HepG2 (cell line): ENCODE measurements at regions not wholly inside any gene's neighbourhood (a gene's known extent, or its start where the extent isn't known, plus 50 kb on each side); places are given as distances from the start of the nearest gene placed in this dataset.

ENCODE experiments used
- ATAC-seq: fragments of 200-7000 bp; cut with Tn5 transposase; 3 replicates; pipeline ENCODE4 v1.9.1; 2020; ENCODE audit warnings: mild to moderate bottlenecking, moderate library complexity
- BruUV-seq: library from RNA; stranded (reverse); fragments of 400-500 nt; replicated peaks from 2 replicates; lab custom pipeline; 2021; lab: Mats Ljungman, UMichigan
- CTCF ChIA-PET: fragments of 300-600 bp; formaldehyde crosslinking; extraction: SDS; loops from one replicate; lab custom pipeline; 2021; ENCODE audit warnings: low total read pairs, inconsistent platforms, low intra/inter-chr PET ratio; lab: Yijun Ruan, JAX
- POLR2A ChIA-PET: fragments of 350-600 bp; sonication (Branson Sonifier 250); formaldehyde crosslinking; loops from one replicate; lab custom pipeline; 2020; ENCODE audit warnings: antibody characterized with exemption, inconsistent platforms; lab: Yijun Ruan, JAX
- DNase-seq: peaks from one replicate; pipeline ENCODE4 v3.0.0-alpha.2; 2015; ENCODE audit warnings: low spot score
- FAIRE-seq: peaks from 3 replicates; lab custom pipeline; 2011; peaks lifted over from hg19 to GRCh38; lab: Jason Lieb, UNC
- H2AFZ ChIP-seq: one replicate; pipeline ENCODE4 v1.6.1; 2011; ENCODE audit warnings: low read length, inconsistent platforms
- H3K27ac ChIP-seq: fragments of 300-600 bp; 3 replicates; pipeline ENCODE4 v1.8.0; 2011; ENCODE audit warnings: mixed run types, mild to moderate bottlenecking, mixed read lengths, low read length, inconsistent platforms; ENCODE audit not compliant: insufficient read depth; ENCODE audit errors: extremely low read length
- H3K27me3 ChIP-seq, 2 experiments: fragments of 200-600 bp in 1 of 2; 2 replicates in 1 of 2; 3 replicates in 1 of 2; pipeline versions ENCODE4 v1.6.0 to v1.8.0; 2011; ENCODE audit warnings: low read length in 2 of 2, mild to moderate bottlenecking in 2 of 2, moderate library complexity in 2 of 2, inconsistent platforms in 1 of 2; ENCODE audit not compliant: insufficient read depth in 2 of 2, control insufficient read depth in 1 of 2
- H3K36me3 ChIP-seq, 2 experiments: fragments of 200-600 bp in 1 of 2; replicated peaks in 1 of 2; 2 replicates in 1 of 2; 3 replicates in 1 of 2; pipeline versions ENCODE4 v1.5.1 to v1.8.0; 2011; ENCODE audit warnings: low read length in 2 of 2, inconsistent platforms in 1 of 2; ENCODE audit not compliant: insufficient read depth in 2 of 2, control insufficient read depth in 1 of 2
- H3K4me1 ChIP-seq: 2 replicates; pipeline ENCODE4 v1.5.1; 2012; ENCODE audit warnings: low read length, inconsistent platforms; ENCODE audit not compliant: insufficient read depth
- H3K4me2 ChIP-seq: 2 replicates; pipeline ENCODE4 v1.6.0; 2011; ENCODE audit warnings: low read depth, low read length, inconsistent platforms
- H3K4me3 ChIP-seq, 3 experiments: fragments of 200-600 bp in 1 of 3; sonication (generic), shearing (Covaris generic) in 1 of 3; replicated peaks in 1 of 3; 2 replicates each; pipeline ENCODE4 v1.5.1; 2011 to 2016; ENCODE audit warnings: low read length in 3 of 3, inconsistent platforms in 2 of 3, low read depth in 2 of 3, mild to moderate bottlenecking in 2 of 3, control low read depth in 1 of 3, mixed read lengths in 1 of 3; ENCODE audit not compliant: insufficient read depth in 1 of 3
- H3K79me2 ChIP-seq: one replicate; pipeline ENCODE4 v1.6.1; 2011; ENCODE audit warnings: low read length, inconsistent platforms; ENCODE audit not compliant: insufficient read depth
- H3K9ac ChIP-seq: 2 replicates; pipeline ENCODE4 v1.6.0; 2011; ENCODE audit warnings: mild to moderate bottlenecking, low read depth, low read length, inconsistent platforms; ENCODE audit not compliant: insufficient read depth
- H3K9me3 ChIP-seq: 2 replicates; pipeline ENCODE4 v1.5.1; 2012; ENCODE audit warnings: mild to moderate bottlenecking, low read length
- H4K20me1 ChIP-seq: 2 replicates; pipeline ENCODE4 v1.6.0; 2011; ENCODE audit warnings: inconsistent platforms, mild to moderate bottlenecking, low read length, moderate library complexity; ENCODE audit not compliant: insufficient read depth
- CAMTA2 ChIP-seq: sonication (generic); formaldehyde crosslinking; IDR thresholded peaks from 2 replicates; pipeline ENCODE4 v1.4.0; 2020; ENCODE audit warnings: mild to moderate bottlenecking, missing genetic modification reagents, borderline replicate concordance
- CHD2 ChIP-seq: IDR thresholded peaks from 2 replicates; pipeline ENCODE4 v1.6.1; 2011; ENCODE audit warnings: low read depth, low read length, improper control_type of control experiment
- NR3C1 ChIP-seq: sonication (generic); formaldehyde crosslinking; IDR thresholded peaks from 2 replicates; pipeline ENCODE4 v1.4.0; 2020; ENCODE audit warnings: missing genetic modification reagents
- SMAD3 ChIP-seq: sonication (generic); formaldehyde crosslinking; IDR thresholded peaks from 2 replicates; pipeline ENCODE4 v1.4.0; 2020; ENCODE audit warnings: missing genetic modification reagents
- STAT5B ChIP-seq: sonication (generic); formaldehyde crosslinking; IDR thresholded peaks from 2 replicates; pipeline ENCODE4 v1.4.0; 2020; ENCODE audit warnings: missing genetic modification reagents
- TGIF2 ChIP-seq: IDR thresholded peaks from 2 replicates; pipeline ENCODE4 v1.6.1; 2016; ENCODE audit warnings: control low read depth, missing compliant biosample characterization
- ZNF546 ChIP-seq: sonication (generic); formaldehyde crosslinking; conservative IDR thresholded peaks from 2 replicates; pipeline ENCODE4 v1.8.1; 2023; ENCODE audit warnings: mild to moderate bottlenecking, missing genetic modification reagents
- ZNF749 ChIP-seq: sonication (generic); formaldehyde crosslinking; IDR thresholded peaks from 2 replicates; pipeline ENCODE4 v1.8.0; 2022; ENCODE audit warnings: mild to moderate bottlenecking, missing genetic modification reagents, moderate library complexity, borderline replicate concordance
- ZNF768 ChIP-seq: sonication (generic); formaldehyde crosslinking; IDR thresholded peaks from 2 replicates; pipeline ENCODE4 v1.4.0; 2020; ENCODE audit warnings: missing genetic modification reagents
- ZNF792 ChIP-seq: IDR thresholded peaks from 2 replicates; pipeline ENCODE4 v1.6.1; 2016
- WGBS: methylation state at CpG from one replicate; pipeline ENCODE4 v1.1.6; 2017; ENCODE audit warnings: low lambda C conversion rate; 5-methylcytosine and 5-hydroxymethylcytosine counted together
- in situ Hi-C: cut with HindIII; loops from 2 replicates; pipeline ENCODE4 v1.10.0; 2017; ENCODE audit warnings: low pct_unique_long_range_greater_than_20kb; ENCODE audit not compliant: extremely low pct_ligation_motif_present
- intact Hi-C: fragments of 100-400 bp; cut with micrococcal nuclease; formaldehyde crosslinking; loops from one replicate; pipeline ENCODE4 v1.10.0; 2022; ENCODE audit not compliant: unreplicated experiment
- TF ChIP-seq, protein P1 (sequence below): sonication (generic); formaldehyde crosslinking; IDR thresholded peaks from one replicate; pipeline ENCODE4 v1.5.1; 2020; ENCODE audit warnings: mild to moderate bottlenecking, missing genetic modification reagents; ENCODE audit errors: not compliant biosample characterization
- TF ChIP-seq, protein P2 (sequence below): sonication (generic); formaldehyde crosslinking; IDR thresholded peaks from 2 replicates; pipeline ENCODE4 v1.5.1; 2020; ENCODE audit warnings: mild to moderate bottlenecking, moderate library complexity, missing genetic modification reagents

DNA sequence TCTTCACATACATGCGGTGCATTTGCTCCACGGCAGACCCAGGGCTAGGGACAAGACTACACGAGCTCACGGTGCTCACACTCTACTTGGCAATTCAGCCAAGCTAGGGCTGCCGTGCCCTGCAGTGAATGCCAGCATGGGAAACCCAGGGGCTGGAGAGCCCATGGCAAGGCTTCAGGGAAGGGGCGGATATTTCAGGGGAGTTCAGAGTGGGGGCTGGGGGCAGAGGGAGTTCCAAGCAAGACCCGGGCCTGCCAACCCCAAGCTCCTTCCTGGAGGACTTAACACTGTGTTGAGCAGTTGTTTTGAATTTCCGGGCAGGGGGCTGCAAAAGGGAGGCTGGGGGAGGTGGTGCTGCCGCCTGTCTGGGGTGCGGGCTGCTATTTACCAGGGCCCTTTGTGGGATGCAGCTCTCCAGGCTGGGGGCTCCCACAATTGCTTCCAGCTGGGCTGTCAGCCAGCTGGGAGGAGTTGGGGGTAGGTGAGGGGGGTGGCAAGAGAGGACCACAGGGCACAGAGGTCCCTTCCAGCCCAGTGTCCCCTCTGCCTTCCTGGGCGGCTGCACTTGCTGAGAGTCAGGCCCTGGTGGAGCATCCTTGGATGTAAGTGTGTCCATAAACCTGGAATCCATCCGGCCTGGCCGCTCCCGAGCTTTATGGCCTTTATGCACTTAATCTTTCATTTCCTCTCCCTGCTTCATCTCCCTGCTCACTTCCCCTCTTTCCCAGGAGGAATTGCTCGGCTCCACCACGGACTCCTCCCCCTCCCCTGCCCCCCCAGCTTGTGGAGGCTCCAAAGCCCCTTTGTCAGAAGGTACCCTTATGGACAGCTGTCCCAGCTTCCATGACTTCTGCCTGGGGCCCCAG, 55.8 kb upstream of the SSBP3 start:
- CTCF ChIA-PET, result no interaction called here
- ATAC-seq, result no peak
- 49% methylated on average over 12 of the region's 16 CpGs for WGBS
- Histone ChIP-seq H3K27me3 (peaks cover 2 to 44% of the 10 kb centered on the region in 2 experiments; a peak in 3 of 5 replicates), H3K79me2 (no peaks in the 10 kb centered on the region), H3K4me1 (peaks cover 29% of the 10 kb centered on the region), H3K4me2 (no peak overlapping the region), H4K20me1 (no peaks in the 10 kb centered on the region), H3K27ac (no peak overlapping the region), H3K9me3 (no peaks in the 10 kb centered on the region), H2AFZ (no peak overlapping the region), H3K4me3 (no peak overlapping the region), H3K9ac (no peak overlapping the region), H3K36me3 (no peaks in the 10 kb centered on the region)
- intact Hi-C loops (no loop called here), in situ Hi-C loops (no loop called here)
- DNase-seq, result no peak
- POLR2A ChIA-PET, result no interaction called here
- FAIRE-seq, result no peak
- BruUV-seq, result no TSS peak
- TF ChIP-seq SMAD3 (CRISPR knock-in tag) (no peak), CHD2 (no peak), STAT5B (CRISPR knock-in tag) (no peak), ZNF768 (CRISPR knock-in tag) (no peak), ZNF792 (CRISPR knock-in tag) (no peak), CAMTA2 (CRISPR knock-in tag) (no peak), ZNF749 (CRISPR knock-in tag) (no peak), ZNF546 (CRISPR knock-in tag) (no peak), TGIF2 (CRISPR knock-in tag) (no peak), NR3C1 (CRISPR knock-in tag) (no peak)
- TF ChIP-seq, protein P1, sequence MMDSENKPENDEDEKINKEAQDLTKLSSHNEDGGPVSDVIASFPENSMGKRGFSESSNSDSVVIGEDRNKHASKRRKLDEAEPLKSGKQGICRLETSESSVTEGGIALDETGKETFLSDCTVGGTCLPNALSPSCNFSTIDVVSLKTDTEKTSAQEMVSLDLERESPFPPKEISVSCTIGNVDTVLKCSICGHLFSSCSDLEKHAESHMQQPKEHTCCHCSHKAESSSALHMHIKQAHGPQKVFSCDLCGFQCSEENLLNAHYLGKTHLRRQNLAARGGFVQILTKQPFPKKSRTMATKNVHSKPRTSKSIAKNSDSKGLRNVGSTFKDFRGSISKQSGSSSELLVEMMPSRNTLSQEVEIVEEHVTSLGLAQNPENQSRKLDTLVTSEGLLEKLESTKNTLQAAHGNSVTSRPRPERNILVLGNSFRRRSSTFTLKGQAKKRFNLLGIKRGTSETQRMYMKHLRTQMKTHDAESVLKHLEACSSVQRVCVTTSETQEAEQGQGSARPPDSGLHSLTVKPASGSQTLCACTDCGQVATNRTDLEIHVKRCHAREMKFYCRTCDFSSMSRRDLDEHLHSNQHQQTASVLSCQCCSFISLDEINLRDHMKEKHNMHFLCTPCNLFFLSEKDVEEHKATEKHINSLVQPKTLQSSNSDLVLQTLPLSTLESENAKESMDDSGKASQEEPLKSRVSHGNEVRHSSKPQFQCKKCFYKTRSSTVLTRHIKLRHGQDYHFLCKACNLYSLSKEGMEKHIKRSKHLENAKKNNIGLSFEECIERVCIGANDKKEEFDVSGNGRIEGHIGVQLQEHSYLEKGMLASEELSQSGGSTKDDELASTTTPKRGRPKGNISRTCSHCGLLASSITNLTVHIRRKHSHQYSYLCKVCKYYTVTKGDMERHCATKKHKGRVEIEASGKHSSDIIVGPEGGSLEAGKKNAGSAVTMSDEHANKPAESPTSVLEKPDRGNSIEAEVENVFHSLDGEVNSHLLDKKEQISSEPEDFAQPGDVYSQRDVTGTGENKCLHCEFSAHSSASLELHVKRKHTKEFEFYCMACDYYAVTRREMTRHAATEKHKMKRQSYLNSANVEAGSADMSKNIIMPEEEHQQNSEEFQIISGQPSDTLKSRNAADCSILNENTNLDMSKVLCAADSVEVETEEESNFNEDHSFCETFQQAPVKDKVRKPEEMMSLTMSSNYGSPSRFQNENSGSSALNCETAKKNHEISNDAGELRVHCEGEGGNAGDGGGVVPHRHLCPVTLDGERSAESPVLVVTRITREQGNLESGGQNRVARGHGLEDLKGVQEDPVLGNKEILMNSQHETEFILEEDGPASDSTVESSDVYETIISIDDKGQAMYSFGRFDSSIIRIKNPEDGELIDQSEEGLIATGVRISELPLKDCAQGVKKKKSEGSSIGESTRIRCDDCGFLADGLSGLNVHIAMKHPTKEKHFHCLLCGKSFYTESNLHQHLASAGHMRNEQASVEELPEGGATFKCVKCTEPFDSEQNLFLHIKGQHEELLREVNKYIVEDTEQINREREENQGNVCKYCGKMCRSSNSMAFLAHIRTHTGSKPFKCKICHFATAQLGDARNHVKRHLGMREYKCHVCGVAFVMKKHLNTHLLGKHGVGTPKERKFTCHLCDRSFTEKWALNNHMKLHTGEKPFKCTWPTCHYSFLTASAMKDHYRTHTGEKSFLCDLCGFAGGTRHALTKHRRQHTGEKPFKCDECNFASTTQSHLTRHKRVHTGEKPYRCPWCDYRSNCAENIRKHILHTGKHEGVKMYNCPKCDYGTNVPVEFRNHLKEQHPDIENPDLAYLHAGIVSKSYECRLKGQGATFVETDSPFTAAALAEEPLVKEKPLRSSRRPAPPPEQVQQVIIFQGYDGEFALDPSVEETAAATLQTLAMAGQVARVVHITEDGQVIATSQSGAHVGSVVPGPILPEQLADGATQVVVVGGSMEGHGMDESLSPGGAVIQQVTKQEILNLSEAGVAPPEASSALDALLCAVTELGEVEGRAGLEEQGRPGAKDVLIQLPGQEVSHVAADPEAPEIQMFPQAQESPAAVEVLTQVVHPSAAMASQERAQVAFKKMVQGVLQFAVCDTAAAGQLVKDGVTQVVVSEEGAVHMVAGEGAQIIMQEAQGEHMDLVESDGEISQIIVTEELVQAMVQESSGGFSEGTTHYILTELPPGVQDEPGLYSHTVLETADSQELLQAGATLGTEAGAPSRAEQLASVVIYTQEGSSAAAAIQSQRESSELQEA, result no peak
- TF ChIP-seq, protein P2, sequence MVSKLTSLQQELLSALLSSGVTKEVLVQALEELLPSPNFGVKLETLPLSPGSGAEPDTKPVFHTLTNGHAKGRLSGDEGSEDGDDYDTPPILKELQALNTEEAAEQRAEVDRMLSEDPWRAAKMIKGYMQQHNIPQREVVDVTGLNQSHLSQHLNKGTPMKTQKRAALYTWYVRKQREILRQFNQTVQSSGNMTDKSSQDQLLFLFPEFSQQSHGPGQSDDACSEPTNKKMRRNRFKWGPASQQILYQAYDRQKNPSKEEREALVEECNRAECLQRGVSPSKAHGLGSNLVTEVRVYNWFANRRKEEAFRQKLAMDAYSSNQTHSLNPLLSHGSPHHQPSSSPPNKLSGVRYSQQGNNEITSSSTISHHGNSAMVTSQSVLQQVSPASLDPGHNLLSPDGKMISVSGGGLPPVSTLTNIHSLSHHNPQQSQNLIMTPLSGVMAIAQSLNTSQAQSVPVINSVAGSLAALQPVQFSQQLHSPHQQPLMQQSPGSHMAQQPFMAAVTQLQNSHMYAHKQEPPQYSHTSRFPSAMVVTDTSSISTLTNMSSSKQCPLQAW, result no peak
